H1 (cell line): ENCODE measurements at regions not wholly inside any gene's neighbourhood (a gene's known extent, or its start where the extent isn't known, plus 50 kb on each side); places are given as distances from the start of the nearest gene placed in this dataset.

Source experiments
- EZH2 ChIP-seq: fragments of 200-600 bp; sonication (generic); IDR thresholded peaks from 2 replicates; pipeline ENCODE4 v1.7.1; 2012; ENCODE audit warnings: low read depth, mild to moderate bottlenecking, moderate library complexity, low read length, inconsistent platforms; ENCODE audit not compliant: severe bottlenecking
- JUND ChIP-seq: IDR thresholded peaks from 2 replicates; pipeline ENCODE4 v1.6.1; 2011; ENCODE audit warnings: mild to moderate bottlenecking, improper control_type of control experiment, low read length
- KDM1A ChIP-seq: fragments of 200-600, 300-600 bp; sonication (generic); IDR thresholded peaks from 2 replicates; pipeline ENCODE4 v1.7.1; 2016; ENCODE audit warnings: mild to moderate bottlenecking, low read length, borderline replicate concordance
- POLR2A ChIP-seq, 2 experiments: IDR thresholded peaks; 1 replicate in 1 of 2; 2 replicates in 1 of 2; pipeline ENCODE4 v1.6.1; 2011; ENCODE audit warnings: low read depth in 2 of 2, low read length in 2 of 2, mild to moderate bottlenecking in 2 of 2; ENCODE audit errors: control extremely low read depth in 1 of 2
- RFX5 ChIP-seq: IDR thresholded peaks from 2 replicates; pipeline ENCODE4 v1.6.1; 2011; ENCODE audit warnings: low read depth, low read length, improper control_type of control experiment, borderline replicate concordance
- SIRT6 ChIP-seq: IDR thresholded peaks from one replicate; pipeline ENCODE4 v1.7.1; 2012; ENCODE audit warnings: low read length, inconsistent platforms
- TAF1 ChIP-seq: IDR thresholded peaks from 2 replicates; pipeline ENCODE4 v1.6.1; 2011; ENCODE audit warnings: mild to moderate bottlenecking, low read depth, low read length
- YY1 ChIP-seq: IDR thresholded peaks from 2 replicates; pipeline ENCODE4 v1.6.1; 2011; ENCODE audit warnings: low read depth, mild to moderate bottlenecking, low read length
- TF ChIP-seq, protein P1 (sequence below), 3 experiments: IDR thresholded peaks; 1 replicate in 2 of 3; 2 replicates in 1 of 3; pipeline versions ENCODE4 v1.5.1 to v1.6.1; 2011; ENCODE audit warnings: low read length in 3 of 3, mild to moderate bottlenecking in 3 of 3, inconsistent platforms in 2 of 3, low read depth in 1 of 3, moderate library complexity in 1 of 3; ENCODE audit not compliant: insufficient read depth in 1 of 3; ENCODE audit errors: control extremely low read depth in 1 of 3

- TF ChIP-seq, protein P1, sequence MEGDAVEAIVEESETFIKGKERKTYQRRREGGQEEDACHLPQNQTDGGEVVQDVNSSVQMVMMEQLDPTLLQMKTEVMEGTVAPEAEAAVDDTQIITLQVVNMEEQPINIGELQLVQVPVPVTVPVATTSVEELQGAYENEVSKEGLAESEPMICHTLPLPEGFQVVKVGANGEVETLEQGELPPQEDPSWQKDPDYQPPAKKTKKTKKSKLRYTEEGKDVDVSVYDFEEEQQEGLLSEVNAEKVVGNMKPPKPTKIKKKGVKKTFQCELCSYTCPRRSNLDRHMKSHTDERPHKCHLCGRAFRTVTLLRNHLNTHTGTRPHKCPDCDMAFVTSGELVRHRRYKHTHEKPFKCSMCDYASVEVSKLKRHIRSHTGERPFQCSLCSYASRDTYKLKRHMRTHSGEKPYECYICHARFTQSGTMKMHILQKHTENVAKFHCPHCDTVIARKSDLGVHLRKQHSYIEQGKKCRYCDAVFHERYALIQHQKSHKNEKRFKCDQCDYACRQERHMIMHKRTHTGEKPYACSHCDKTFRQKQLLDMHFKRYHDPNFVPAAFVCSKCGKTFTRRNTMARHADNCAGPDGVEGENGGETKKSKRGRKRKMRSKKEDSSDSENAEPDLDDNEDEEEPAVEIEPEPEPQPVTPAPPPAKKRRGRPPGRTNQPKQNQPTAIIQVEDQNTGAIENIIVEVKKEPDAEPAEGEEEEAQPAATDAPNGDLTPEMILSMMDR (IDR thresholded peaks at IDR 0.05; ENCODE audit: control extremely low read depth in 1 of 3, insufficient read depth in 1 of 3, low read depth in 1 of 3, low read length in 3 of 3), result no peak
- TF ChIP-seq JUND, result no peak
- no peak for TF ChIP-seq RFX5
- no peak for TF ChIP-seq EZH2
- no peak for TF ChIP-seq KDM1A
- no peak for TF ChIP-seq POLR2A (IDR thresholded peaks at IDR 0.05; ENCODE audit: control extremely low read depth in 1 of 2, low read depth in 2 of 2, low read length in 2 of 2)
- no peak for TF ChIP-seq TAF1
- no peak for TF ChIP-seq YY1
- TF ChIP-seq SIRT6, result no peak
Measured at GRCh38 chr5:109468288-109468676, 58.5 kb upstream of the PJA2 start.
